Testis (tissue), 2 donors: ENCODE measurements at regions not wholly inside any gene's neighbourhood (a gene's known extent, or its start where the extent isn't known, plus 50 kb on each side); places are given as distances from the start of the nearest gene placed in this dataset.

Source experiments
- DNase-seq: peaks from one replicate; pipeline ENCODE4 v3.0.0-alpha.2; 2019
- H3K27ac ChIP-seq, 2 donors: fragments of 200-600 bp; sonication (generic); one replicate each; pipeline ENCODE4 v1.5.1; 2019
- H3K27me3 ChIP-seq: fragments of 200-600 bp; sonication (generic); one replicate; pipeline ENCODE4 v1.5.1; 2019
- H3K36me3 ChIP-seq: fragments of 200-600 bp; sonication (generic); one replicate; pipeline ENCODE4 v1.5.1; 2017; ENCODE audit warnings: low read depth; ENCODE audit errors: missing control alignments
- H3K4me1 ChIP-seq: fragments of 200-600 bp; sonication (generic); one replicate; pipeline ENCODE4 v1.5.1; 2019
- H3K4me3 ChIP-seq, 2 donors: fragments of 200-600 bp; sonication (generic); one replicate each; pipeline ENCODE4 v1.5.1; 2017 to 2019
- H3K9me3 ChIP-seq: fragments of 200-600 bp; sonication (generic); one replicate; pipeline ENCODE4 v1.5.1; 2017
- CTCF ChIP-seq, 3 experiments: fragments of 450-650 bp in 2 of 3; fragments of 200-600 bp in 1 of 3; sonication (generic) in 1 of 3; IDR thresholded peaks; one replicate each; pipeline ENCODE4 v1.5.1; 2016 to 2019; ENCODE audit warnings: antibody characterized with exemption in 3 of 3, mild to moderate bottlenecking in 2 of 3, moderate library complexity in 1 of 3
- POLR2A ChIP-seq: fragments of 450-650 bp; IDR thresholded peaks from one replicate; pipeline ENCODE4 v1.6.1; 2017; ENCODE audit warnings: antibody characterized with exemption, mild to moderate bottlenecking, moderate library complexity
- WGBS, 2 donors: methylation state at CpG; one replicate each; pipeline ENCODE4 v1.1.5; 2018; 5-methylcytosine and 5-hydroxymethylcytosine counted together
- intact Hi-C: fragments of 100-400 bp; cut with DNase I; formaldehyde crosslinking; loops from one replicate; pipeline ENCODE4 v1.15.1; 2023; ENCODE audit warnings: low total_unique reads

- Histone ChIP-seq H3K4me3 (peak overlapping the region; percentile 36 to 55), H3K4me1 (no peaks in the 10 kb centered on the region), H3K27ac (peak overlapping the region in 1 of 2 donors; percentile 21), H3K27me3 (no peaks in the 10 kb centered on the region), H3K9me3 (no peaks in the 10 kb centered on the region), H3K36me3 (no peaks in the 10 kb centered on the region)
- intact Hi-C loops = no loop called here
- TF ChIP-seq POLR2A = no peak
- no peak for TF ChIP-seq CTCF (IDR thresholded peaks at IDR 0.05)
- 74 to 87% methylated on average over 36 of the region's 36 CpGs for WGBS, 2 donors
- DNase-seq = peak; percentile 84
Observed at GRCh38 chr15:96135166-96136093, 195.1 kb upstream of the NR2F2 start.

- Histone ChIP-seq H3K27ac (no peak overlapping the region), H3K27me3 (no peaks in the 10 kb centered on the region), H3K4me1 (no peaks in the 10 kb centered on the region), H3K9me3 (no peaks in the 10 kb centered on the region), H3K4me3 (no peak overlapping the region), H3K36me3 (no peaks in the 10 kb centered on the region)
- intact Hi-C loops = no loop called here
- DNase-seq = no peak
- no peak for TF ChIP-seq CTCF (IDR thresholded peaks at IDR 0.05)
- TF ChIP-seq POLR2A = no peak
Observed at GRCh38 chr15:96138985-96139384, 191.5 kb upstream of the NR2F2 start.

- TF ChIP-seq POLR2A = no peak
- TF ChIP-seq CTCF (IDR thresholded peaks at IDR 0.05) = no peak
- no peak for DNase-seq
- H3K36me3 ChIP-seq = no peaks in the 10 kb centered on the region
- intact Hi-C loops = no loop called here
- H3K9me3 ChIP-seq = no peaks in the 10 kb centered on the region
- H3K27me3 ChIP-seq = no peaks in the 10 kb centered on the region
- WGBS, 2 donors = 57 to 60% methylated on average over 5 of the region's 5 CpGs
- no peak overlapping the region for H3K27ac ChIP-seq
- no peak overlapping the region for H3K4me3 ChIP-seq
- H3K4me1 ChIP-seq = no peaks in the 10 kb centered on the region
Observed at GRCh38 chr15:96142498-96142897, 188.0 kb upstream of the NR2F2 start.

GRCh38 chr15:96144734-96145133, 185.8 kb upstream of the NR2F2 start:
- DNase-seq = no peak
- H3K27ac ChIP-seq = no peak overlapping the region
- H3K27me3 ChIP-seq = no peaks in the 10 kb centered on the region
- WGBS, 2 donors = 57 to 81% methylated on average over 2 of the region's 2 CpGs
- no peak for TF ChIP-seq POLR2A
- no peak for TF ChIP-seq CTCF (IDR thresholded peaks at IDR 0.05)
- H3K36me3 ChIP-seq = no peaks in the 10 kb centered on the region
- intact Hi-C loops = no loop called here
- H3K4me1 ChIP-seq = no peaks in the 10 kb centered on the region
- no peak overlapping the region for H3K4me3 ChIP-seq
- no peaks in the 10 kb centered on the region for H3K9me3 ChIP-seq

GRCh38 chr15:96146726-96147125, 183.8 kb upstream of the NR2F2 start:
- Histone ChIP-seq H3K27me3 (no peaks in the 10 kb centered on the region), H3K4me3 (no peak overlapping the region)
- 82 to 83% methylated on average over 6 of the region's 6 CpGs for WGBS, 2 donors

More at GRCh38 chr15:96146726-96147125, 183.8 kb upstream of the NR2F2 start:
- H3K4me1 ChIP-seq = no peaks in the 10 kb centered on the region
- TF ChIP-seq CTCF (IDR thresholded peaks at IDR 0.05) = no peak
- TF ChIP-seq POLR2A = no peak
- intact Hi-C loops = no loop called here
- H3K36me3 ChIP-seq = no peaks in the 10 kb centered on the region
- no peak overlapping the region for H3K27ac ChIP-seq
- DNase-seq = no peak
- no peaks in the 10 kb centered on the region for H3K9me3 ChIP-seq
